ENCODE measurements at regions not wholly inside any gene's neighbourhood (a gene's known extent, or its start where the extent isn't known, plus 50 kb on each side); places are given as distances from the start of the nearest gene placed in this dataset.

DNA sequence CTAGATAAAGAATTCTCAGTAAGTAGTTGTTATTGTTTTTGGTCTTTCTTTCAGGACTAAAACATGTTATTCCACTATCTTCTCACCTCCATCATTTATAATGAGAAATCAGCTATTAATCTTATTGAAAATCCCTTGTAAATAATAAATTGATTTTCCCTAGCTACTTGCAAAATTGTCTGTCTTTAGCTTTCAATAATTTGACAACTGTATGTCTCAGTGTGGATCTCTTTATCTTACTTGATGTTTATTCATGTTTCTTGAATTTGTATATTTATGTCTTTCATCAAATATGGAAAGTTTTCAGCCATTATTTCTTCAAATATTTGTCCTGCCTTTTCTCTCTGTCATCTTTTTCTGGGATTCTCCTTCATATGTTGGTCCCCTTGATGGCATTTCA lies 117.1 kb upstream of the ANTXRL start:
- H3K4me3 ChIP-seq (ENCODE audit: low read depth, low read length, poor library complexity, severe bottlenecking) = no peak overlapping the region
- no TSS peak for BruUV-seq (replicated peaks)
- intact Hi-C loops (cut with micrococcal nuclease; ENCODE audit: unreplicated experiment) = no loop called here
- DNase-seq (ENCODE audit: low spot score) = no peak
- no peaks in the 10 kb centered on the region for H3K27me3 ChIP-seq (replicated peaks; ENCODE audit: insufficient read depth, low read depth, low read length, poor library complexity)
- H3K27ac ChIP-seq (ENCODE audit: low read depth, low read length, poor library complexity, severe bottlenecking) = no peak overlapping the region
- ChIA-PET POLR2A (ENCODE audit: low non-redundant PET) (no interaction called here), CTCF (no interaction called here)
- TF ChIP-seq, protein P1, sequence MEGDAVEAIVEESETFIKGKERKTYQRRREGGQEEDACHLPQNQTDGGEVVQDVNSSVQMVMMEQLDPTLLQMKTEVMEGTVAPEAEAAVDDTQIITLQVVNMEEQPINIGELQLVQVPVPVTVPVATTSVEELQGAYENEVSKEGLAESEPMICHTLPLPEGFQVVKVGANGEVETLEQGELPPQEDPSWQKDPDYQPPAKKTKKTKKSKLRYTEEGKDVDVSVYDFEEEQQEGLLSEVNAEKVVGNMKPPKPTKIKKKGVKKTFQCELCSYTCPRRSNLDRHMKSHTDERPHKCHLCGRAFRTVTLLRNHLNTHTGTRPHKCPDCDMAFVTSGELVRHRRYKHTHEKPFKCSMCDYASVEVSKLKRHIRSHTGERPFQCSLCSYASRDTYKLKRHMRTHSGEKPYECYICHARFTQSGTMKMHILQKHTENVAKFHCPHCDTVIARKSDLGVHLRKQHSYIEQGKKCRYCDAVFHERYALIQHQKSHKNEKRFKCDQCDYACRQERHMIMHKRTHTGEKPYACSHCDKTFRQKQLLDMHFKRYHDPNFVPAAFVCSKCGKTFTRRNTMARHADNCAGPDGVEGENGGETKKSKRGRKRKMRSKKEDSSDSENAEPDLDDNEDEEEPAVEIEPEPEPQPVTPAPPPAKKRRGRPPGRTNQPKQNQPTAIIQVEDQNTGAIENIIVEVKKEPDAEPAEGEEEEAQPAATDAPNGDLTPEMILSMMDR (conservative IDR thresholded peaks at IDR 0.05; ENCODE audit: low read depth, low read length) = no peak
- no peak for TF ChIP-seq EZH2 (IDR thresholded peaks at IDR 0.05; ENCODE audit: borderline replicate concordance, low read depth, low read length, poor library complexity, severe bottlenecking)
- no peaks in the 10 kb centered on the region for H3K36me3 ChIP-seq (ENCODE audit: insufficient read depth, low read length, poor library complexity, severe bottlenecking)
- no peaks in the 10 kb centered on the region for H3K4me1 ChIP-seq (ENCODE audit: insufficient read depth, low read length, poor library complexity, severe bottlenecking)
- peaks cover 3% of the 10 kb centered on the region for H3K9me3 ChIP-seq (ENCODE audit: low read depth, low read length, poor library complexity, severe bottlenecking)

GRCh38 chr10:46170789-46171188 lies 116.0 kb upstream of the ANTXRL start:
- DNase-seq (ENCODE audit: low spot score) = no peak
- intact Hi-C loops (cut with micrococcal nuclease; ENCODE audit: unreplicated experiment) = no loop called here
- Histone ChIP-seq H3K9me3 (ENCODE audit: low read depth, low read length, poor library complexity, severe bottlenecking) (peaks cover 3% of the 10 kb centered on the region), H3K4me3 (ENCODE audit: low read depth, low read length, poor library complexity, severe bottlenecking) (no peak overlapping the region), H3K27me3 (replicated peaks; ENCODE audit: insufficient read depth, low read depth, low read length, poor library complexity) (peaks cover 2% of the 10 kb centered on the region), H3K36me3 (ENCODE audit: insufficient read depth, low read length, poor library complexity, severe bottlenecking) (no peaks in the 10 kb centered on the region), H3K4me1 (ENCODE audit: insufficient read depth, low read length, poor library complexity, severe bottlenecking) (no peaks in the 10 kb centered on the region), H3K27ac (ENCODE audit: low read depth, low read length, poor library complexity, severe bottlenecking) (no peak overlapping the region)
- TF ChIP-seq EZH2 (IDR thresholded peaks at IDR 0.05; ENCODE audit: borderline replicate concordance, low read depth, low read length, poor library complexity, severe bottlenecking) = no peak
- TF ChIP-seq, protein P1 (conservative IDR thresholded peaks at IDR 0.05; ENCODE audit: low read depth, low read length) = no peak
- POLR2A ChIA-PET (ENCODE audit: low non-redundant PET) = no interaction called here
- BruUV-seq (replicated peaks) = no TSS peak
- CTCF ChIA-PET = no interaction called here

GRCh38 chr10:46171661-46172060 lies 115.1 kb upstream of the ANTXRL start:
- POLR2A ChIA-PET (ENCODE audit: low non-redundant PET) = interaction anchor here (0.7 kb wide), 1 partner anchor 33 kb away, joined by 3 read pairs; no protein-coding TSS in a partner anchor
- Histone ChIP-seq H3K36me3 (ENCODE audit: insufficient read depth, low read length, poor library complexity, severe bottlenecking) (no peaks in the 10 kb centered on the region), H3K4me3 (ENCODE audit: low read depth, low read length, poor library complexity, severe bottlenecking) (no peak overlapping the region), H3K9me3 (ENCODE audit: low read depth, low read length, poor library complexity, severe bottlenecking) (peaks cover 3% of the 10 kb centered on the region), H3K27me3 (replicated peaks; ENCODE audit: insufficient read depth, low read depth, low read length, poor library complexity) (peaks cover 4% of the 10 kb centered on the region), H3K4me1 (ENCODE audit: insufficient read depth, low read length, poor library complexity, severe bottlenecking) (no peaks in the 10 kb centered on the region), H3K27ac (ENCODE audit: low read depth, low read length, poor library complexity, severe bottlenecking) (no peak overlapping the region)
- intact Hi-C loops (cut with micrococcal nuclease; ENCODE audit: unreplicated experiment) = no loop called here
- CTCF ChIA-PET = no interaction called here
- no TSS peak for BruUV-seq (replicated peaks)
- no peak for TF ChIP-seq EZH2 (IDR thresholded peaks at IDR 0.05; ENCODE audit: borderline replicate concordance, low read depth, low read length, poor library complexity, severe bottlenecking)
- TF ChIP-seq, protein P1 (conservative IDR thresholded peaks at IDR 0.05; ENCODE audit: low read depth, low read length) = no peak
- DNase-seq (ENCODE audit: low spot score) = no peak

Measured in A673 (cell line).